ENCODE measurements at regions not wholly inside any gene's neighbourhood (a gene's known extent, or its start where the extent isn't known, plus 50 kb on each side); places are given as distances from the start of the nearest gene placed in this dataset.
"Not testable (repeated sequence)": the region's sequence is repeated elsewhere in the genome, so short reads cannot be mapped to it uniquely, and the experiment has no call there.

DNA sequence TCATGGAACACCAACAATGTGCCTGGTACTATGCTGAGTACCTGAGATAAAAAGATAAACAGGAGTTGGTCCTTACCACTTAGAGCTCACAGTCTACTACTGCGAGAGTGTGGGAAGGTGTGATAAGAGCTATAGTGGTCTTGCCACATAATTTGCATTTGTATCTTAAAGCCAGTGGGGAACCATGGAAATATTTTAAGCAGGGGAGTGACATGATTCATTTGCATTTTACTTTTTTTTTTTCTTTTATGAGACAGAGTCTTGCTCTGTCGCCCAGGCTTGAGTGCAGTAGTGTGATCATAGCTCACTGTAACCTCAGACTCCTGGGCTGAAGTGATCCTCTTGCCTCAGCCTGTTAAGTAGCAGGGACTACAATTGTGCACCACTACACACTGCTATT, 54.2 kb upstream of the FAM72C start:
- TF ChIP-seq, protein P1, sequence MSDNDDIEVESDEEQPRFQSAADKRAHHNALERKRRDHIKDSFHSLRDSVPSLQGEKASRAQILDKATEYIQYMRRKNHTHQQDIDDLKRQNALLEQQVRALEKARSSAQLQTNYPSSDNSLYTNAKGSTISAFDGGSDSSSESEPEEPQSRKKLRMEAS (IDR thresholded peaks at IDR 0.05; ENCODE audit: insufficient read depth, insufficient read length) = not testable (repeated sequence)
- TF ChIP-seq EZH2 (IDR thresholded peaks at IDR 0.05; ENCODE audit: borderline replicate concordance, low read depth, low read length, severe bottlenecking); POLR2A (IDR thresholded peaks at IDR 0.05; ENCODE audit: low read depth, low read length); MYC (IDR thresholded peaks at IDR 0.05; ENCODE audit: low read depth, low read length); POLR2AphosphoS5 (IDR thresholded peaks at IDR 0.05; ENCODE audit: insufficient read depth, low read depth, low read length): not testable (repeated sequence)
- TF ChIP-seq, protein P2, sequence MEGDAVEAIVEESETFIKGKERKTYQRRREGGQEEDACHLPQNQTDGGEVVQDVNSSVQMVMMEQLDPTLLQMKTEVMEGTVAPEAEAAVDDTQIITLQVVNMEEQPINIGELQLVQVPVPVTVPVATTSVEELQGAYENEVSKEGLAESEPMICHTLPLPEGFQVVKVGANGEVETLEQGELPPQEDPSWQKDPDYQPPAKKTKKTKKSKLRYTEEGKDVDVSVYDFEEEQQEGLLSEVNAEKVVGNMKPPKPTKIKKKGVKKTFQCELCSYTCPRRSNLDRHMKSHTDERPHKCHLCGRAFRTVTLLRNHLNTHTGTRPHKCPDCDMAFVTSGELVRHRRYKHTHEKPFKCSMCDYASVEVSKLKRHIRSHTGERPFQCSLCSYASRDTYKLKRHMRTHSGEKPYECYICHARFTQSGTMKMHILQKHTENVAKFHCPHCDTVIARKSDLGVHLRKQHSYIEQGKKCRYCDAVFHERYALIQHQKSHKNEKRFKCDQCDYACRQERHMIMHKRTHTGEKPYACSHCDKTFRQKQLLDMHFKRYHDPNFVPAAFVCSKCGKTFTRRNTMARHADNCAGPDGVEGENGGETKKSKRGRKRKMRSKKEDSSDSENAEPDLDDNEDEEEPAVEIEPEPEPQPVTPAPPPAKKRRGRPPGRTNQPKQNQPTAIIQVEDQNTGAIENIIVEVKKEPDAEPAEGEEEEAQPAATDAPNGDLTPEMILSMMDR (IDR thresholded peaks at IDR 0.05; ENCODE audit: extremely low read depth in 1 of 2, insufficient read depth in 1 of 2, low read depth in 1 of 2, low read length in 2 of 2) = not testable (repeated sequence)
